Inferior parietal cortex (tissue), 1 donor: ENCODE measurements at regions not wholly inside any gene's neighbourhood (a gene's known extent, or its start where the extent isn't known, plus 50 kb on each side); places are given as distances from the start of the nearest gene placed in this dataset.

ENCODE experiments used
- DNase-seq: peaks from one replicate; pipeline ENCODE4 v3.0.0-alpha.2; 2016; ENCODE audit errors: extremely low spot score

GRCh38 chr9:129400971-129401622 is 219.8 kb downstream of the C9orf50 start:
- DNase-seq, result no peak

- DNase-seq, result no peak
Measured at GRCh38 chr9:129400001-129400970, 220.6 kb downstream of the C9orf50 start.

GRCh38 chr9:129399634-129399990 is 221.3 kb downstream of the C9orf50 start:
- no peak for DNase-seq

GRCh38 chr9:129398961-129399633 is 221.0 kb upstream of the IER5L start:
- no peak for DNase-seq

GRCh38 chr9:129398101-129398960 is 220.3 kb upstream of the IER5L start:
- DNase-seq, result no peak

GRCh38 chr9:129397335-129397734 is 219.3 kb upstream of the IER5L start:
- DNase-seq, result no peak

GRCh38 chr9:129396365-129396708 is 218.3 kb upstream of the IER5L start:
- no peak for DNase-seq

- DNase-seq, result no peak
Measured at GRCh38 chr9:129395633-129396364, 217.7 kb upstream of the IER5L start.

GRCh38 chr9:129394886-129395279 is 216.8 kb upstream of the IER5L start:
- no peak for DNase-seq

- DNase-seq, result no peak
Measured at GRCh38 chr9:129394061-129394885, 216.2 kb upstream of the IER5L start.

- no peak for DNase-seq
Measured at GRCh38 chr9:129393064-129393463, 215.0 kb upstream of the IER5L start.

GRCh38 chr9:129392093-129392541 is 214.1 kb upstream of the IER5L start:
- DNase-seq, result no peak

GRCh38 chr9:129391221-129391661 is 213.2 kb upstream of the IER5L start:
- DNase-seq, result no peak

GRCh38 chr9:129390541-129390940 is 212.5 kb upstream of the IER5L start:
- DNase-seq, result no peak

- no peak for DNase-seq
Measured at GRCh38 chr9:129387822-129388221, 209.8 kb upstream of the IER5L start.

GRCh38 chr9:129386812-129387177 is 208.7 kb upstream of the IER5L start:
- DNase-seq, result no peak

- DNase-seq, result no peak
Measured at GRCh38 chr9:129385211-129385934, 207.3 kb upstream of the IER5L start.

GRCh38 chr9:129384491-129385210 is 206.6 kb upstream of the IER5L start:
- DNase-seq, result no peak
